Dendritic cell treated with granulocyte-macrophage colony-stimulating factor and Interleukin-4, amounts not matched to agents 40 ng/mL and 50 ng/mL, for 4 days (primary cell): ENCODE measurements at regions not wholly inside any gene's neighbourhood (a gene's known extent, or its start where the extent isn't known, plus 50 kb on each side); places are given as distances from the start of the nearest gene placed in this dataset.
"Not testable (repeated sequence)": the region's sequence is repeated elsewhere in the genome, so short reads cannot be mapped to it uniquely, and the experiment has no call there.

Source experiments
- H3K27ac Mint-ChIP-seq: one replicate; pipeline ENCODE4 v1.8.0; 2022; ENCODE audit warnings: mild to moderate bottlenecking, mixed read lengths
- H3K27me3 Mint-ChIP-seq: one replicate; pipeline ENCODE4 v1.8.0; 2022; ENCODE audit warnings: mild to moderate bottlenecking, mixed read lengths
- H3K36me3 Mint-ChIP-seq: one replicate; pipeline ENCODE4 v1.8.0; 2022; ENCODE audit warnings: low read depth, mixed read lengths
- H3K4me1 Mint-ChIP-seq: one replicate; pipeline ENCODE4 v1.8.0; 2022; ENCODE audit warnings: low read depth, mixed read lengths
- H3K4me3 Mint-ChIP-seq: one replicate; pipeline ENCODE4 v1.8.0; 2022; ENCODE audit warnings: mild to moderate bottlenecking, moderate library complexity, mixed read lengths
- H3K9me3 Mint-ChIP-seq: one replicate; pipeline ENCODE4 v1.8.0; 2022; ENCODE audit warnings: mixed read lengths
- intact Hi-C: fragments of 100-400 bp; cut with micrococcal nuclease; formaldehyde crosslinking; loops from one replicate; pipeline ENCODE4 v1.15.0; 2022

- Mint-ChIP-seq H3K27me3 (no peaks in the 10 kb centered on the region), H3K9me3 (peaks cover 17% of the 10 kb centered on the region), H3K36me3 (no peaks in the 10 kb centered on the region), H3K27ac (no peak overlapping the region), H3K4me3 (no peak overlapping the region), H3K4me1 (no peaks in the 10 kb centered on the region)
- intact Hi-C loops: no loop called here
These were observed 361.2 kb downstream of the RND3 start for GRCh38 chr2:150126143-150126740.

DNA sequence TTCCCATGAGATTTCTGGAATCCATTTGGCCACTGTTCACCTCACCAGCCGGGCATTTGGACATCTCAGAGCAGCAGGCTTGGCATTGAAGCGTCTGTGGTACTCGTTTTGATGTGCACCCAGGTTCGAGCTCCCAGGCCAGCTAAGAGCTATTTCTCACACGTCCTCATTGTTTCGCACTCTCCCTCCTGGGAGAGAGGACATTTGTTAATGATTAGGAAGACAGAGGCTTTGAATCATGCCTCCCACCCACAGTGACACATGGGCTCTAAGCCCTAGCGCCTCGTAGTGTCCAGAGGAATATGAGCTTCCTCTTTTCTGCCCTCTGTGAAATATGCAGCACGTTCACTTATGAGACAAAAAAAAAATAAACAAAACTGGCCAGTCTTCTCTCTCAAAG, 361.8 kb downstream of the RND3 start:
- peaks cover 16% of the 10 kb centered on the region for H3K9me3 Mint-ChIP-seq
- no peak overlapping the region for H3K27ac Mint-ChIP-seq
- H3K27me3 Mint-ChIP-seq: no peaks in the 10 kb centered on the region
- no peak overlapping the region for H3K4me3 Mint-ChIP-seq
- intact Hi-C loops: no loop called here
- H3K4me1 Mint-ChIP-seq: no peaks in the 10 kb centered on the region
- H3K36me3 Mint-ChIP-seq: no peaks in the 10 kb centered on the region

- Mint-ChIP-seq H3K4me3 (no peak overlapping the region), H3K36me3 (no peaks in the 10 kb centered on the region), H3K27ac (no peak overlapping the region), H3K4me1 (no peaks in the 10 kb centered on the region), H3K9me3 (peaks cover 11% of the 10 kb centered on the region), H3K27me3 (no peaks in the 10 kb centered on the region)
- intact Hi-C loops: no loop called here
These were observed 362.3 kb downstream of the RND3 start for GRCh38 chr2:150125188-150125587.

- no peaks in the 10 kb centered on the region for H3K4me1 Mint-ChIP-seq
- H3K9me3 Mint-ChIP-seq: peaks cover 8% of the 10 kb centered on the region
- H3K27ac Mint-ChIP-seq: no peak overlapping the region
- no peaks in the 10 kb centered on the region for H3K36me3 Mint-ChIP-seq
- intact Hi-C loops: no loop called here
- H3K4me3 Mint-ChIP-seq: no peak overlapping the region
- H3K27me3 Mint-ChIP-seq: no peaks in the 10 kb centered on the region
These were observed 362.7 kb downstream of the RND3 start for GRCh38 chr2:150124739-150125138.

GRCh38 chr2:150122871-150123613, 364.4 kb downstream of the RND3 start:
- Mint-ChIP-seq H3K27ac (no peak overlapping the region), H3K4me3 (no peak overlapping the region), H3K36me3 (no peaks in the 10 kb centered on the region), H3K27me3 (no peaks in the 10 kb centered on the region), H3K9me3 (peaks cover 2% of the 10 kb centered on the region), H3K4me1 (no peaks in the 10 kb centered on the region)
- intact Hi-C loops: no loop called here

DNA sequence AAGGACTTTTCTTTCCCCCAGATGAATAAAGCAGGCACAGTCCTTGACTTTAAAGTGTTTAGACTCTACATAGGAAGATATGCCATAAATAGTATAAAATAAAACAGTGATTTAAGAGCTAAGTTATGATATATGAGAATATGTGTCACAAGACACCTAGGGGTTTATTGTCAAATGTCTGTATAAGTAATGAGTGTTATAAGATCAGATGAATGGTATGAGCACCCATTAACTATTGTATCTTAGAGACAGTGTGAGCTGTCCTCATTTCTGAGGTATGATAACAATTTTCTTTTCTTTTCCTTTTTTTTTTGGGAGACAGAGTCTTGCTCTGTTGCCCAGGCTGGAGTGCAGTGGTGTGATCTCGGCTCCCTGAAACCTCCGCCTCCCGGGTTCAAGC, 365.3 kb downstream of the RND3 start:
- intact Hi-C loops: no loop called here
- no peak overlapping the region for H3K4me3 Mint-ChIP-seq

DNA sequence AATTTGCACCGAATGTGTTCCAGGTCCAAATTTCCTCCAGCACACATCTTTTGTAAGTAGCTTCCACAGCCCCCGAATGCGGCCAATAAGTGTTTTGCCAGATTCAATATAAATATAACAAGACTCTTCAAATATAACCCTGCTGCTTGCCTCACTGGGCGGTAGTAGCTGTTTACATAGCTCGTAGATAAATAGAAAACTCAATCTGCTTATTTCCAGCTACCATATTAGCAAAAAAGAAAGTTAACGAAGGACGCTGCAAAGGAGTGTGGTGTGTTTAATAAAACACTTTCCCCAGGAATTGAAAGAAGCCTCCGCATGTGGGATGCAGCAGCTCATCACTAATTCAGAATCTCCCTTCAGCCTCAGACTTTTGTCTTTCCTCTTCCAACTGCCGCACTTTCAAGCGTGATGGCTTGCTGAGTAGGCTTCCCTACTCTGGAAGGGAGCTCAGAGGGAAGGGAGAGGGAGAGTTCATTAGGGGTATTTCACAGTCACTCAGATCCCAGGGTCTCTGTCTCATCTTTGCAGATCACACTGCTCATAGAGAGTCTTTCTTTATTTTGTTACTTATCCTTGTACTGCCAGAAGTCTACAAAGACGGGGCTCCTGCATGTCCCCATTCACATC, 367.0 kb downstream of the RND3 start:
- no peaks in the 10 kb centered on the region for H3K9me3 Mint-ChIP-seq
- intact Hi-C loops: no loop called here
- no peak overlapping the region for H3K4me3 Mint-ChIP-seq
- H3K27ac Mint-ChIP-seq: no peak overlapping the region
- no peaks in the 10 kb centered on the region for H3K27me3 Mint-ChIP-seq
- no peaks in the 10 kb centered on the region for H3K4me1 Mint-ChIP-seq
- H3K36me3 Mint-ChIP-seq: no peaks in the 10 kb centered on the region

More for the DNA sequence above, 365.3 kb downstream of the RND3 start:
- no peaks in the 10 kb centered on the region for H3K36me3 Mint-ChIP-seq
- no peak overlapping the region for H3K27ac Mint-ChIP-seq
- H3K4me1 Mint-ChIP-seq: no peaks in the 10 kb centered on the region
- H3K9me3 Mint-ChIP-seq: no peaks in the 10 kb centered on the region
- no peaks in the 10 kb centered on the region for H3K27me3 Mint-ChIP-seq

- no peaks in the 10 kb centered on the region for H3K9me3 Mint-ChIP-seq
- intact Hi-C loops: no loop called here
- H3K27ac Mint-ChIP-seq: no peak overlapping the region
- no peaks in the 10 kb centered on the region for H3K27me3 Mint-ChIP-seq
- H3K4me3 Mint-ChIP-seq: no peak overlapping the region
- no peaks in the 10 kb centered on the region for H3K36me3 Mint-ChIP-seq
- H3K4me1 Mint-ChIP-seq: no peaks in the 10 kb centered on the region
These were observed 367.6 kb downstream of the RND3 start for GRCh38 chr2:150119819-150120218.

- H3K27ac Mint-ChIP-seq, H3K36me3 Mint-ChIP-seq, H3K4me1 Mint-ChIP-seq, intact Hi-C loops, H3K27me3 Mint-ChIP-seq, H3K4me3 Mint-ChIP-seq: not testable (repeated sequence)
- H3K9me3 Mint-ChIP-seq: peaks cover 12% of the 10 kb centered on the region
These were observed 373.4 kb downstream of the RND3 start for GRCh38 chr2:150114089-150114488.

- intact Hi-C loops: no loop called here
- Mint-ChIP-seq H3K27me3 (no peaks in the 10 kb centered on the region), H3K27ac (no peak overlapping the region), H3K9me3 (peaks cover 28% of the 10 kb centered on the region), H3K36me3 (no peaks in the 10 kb centered on the region), H3K4me3 (no peak overlapping the region), H3K4me1 (no peaks in the 10 kb centered on the region)
These were observed 376.9 kb downstream of the RND3 start for GRCh38 chr2:150110548-150110947.

DNA sequence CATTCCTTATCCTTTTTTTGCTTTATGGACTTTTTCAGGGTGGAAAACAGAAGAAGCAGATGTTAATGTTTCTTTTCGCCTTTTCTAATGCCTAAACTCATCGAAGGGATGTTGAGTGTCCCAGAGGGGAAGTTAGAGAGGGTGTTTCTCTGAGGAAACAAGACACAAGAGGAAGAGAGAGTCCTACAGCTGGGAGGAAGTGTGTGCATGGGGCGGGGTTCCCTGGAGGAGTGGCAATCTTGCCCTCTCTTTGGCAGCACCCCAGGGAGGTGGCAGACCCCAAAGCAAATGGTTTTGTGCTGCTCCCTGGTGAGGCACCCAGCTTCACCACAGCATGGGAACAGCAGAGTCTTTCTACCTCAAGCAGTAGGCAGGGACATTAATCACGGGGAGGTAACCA, 377.6 kb downstream of the RND3 start:
- no peak overlapping the region for H3K4me3 Mint-ChIP-seq
- intact Hi-C loops: no loop called here

GRCh38 chr2:150109028-150109427, 378.4 kb downstream of the RND3 start:
- Mint-ChIP-seq H3K4me1 (no peaks in the 10 kb centered on the region), H3K36me3 (no peaks in the 10 kb centered on the region), H3K4me3 (no peak overlapping the region), H3K27ac (no peak overlapping the region), H3K9me3 (peaks cover 37% of the 10 kb centered on the region), H3K27me3 (no peaks in the 10 kb centered on the region)
- intact Hi-C loops: no loop called here

More for the DNA sequence above, 377.6 kb downstream of the RND3 start:
- H3K4me1 Mint-ChIP-seq: no peaks in the 10 kb centered on the region
- H3K27ac Mint-ChIP-seq: no peak overlapping the region
- no peaks in the 10 kb centered on the region for H3K36me3 Mint-ChIP-seq
- no peaks in the 10 kb centered on the region for H3K27me3 Mint-ChIP-seq
- peaks cover 33% of the 10 kb centered on the region for H3K9me3 Mint-ChIP-seq

DNA sequence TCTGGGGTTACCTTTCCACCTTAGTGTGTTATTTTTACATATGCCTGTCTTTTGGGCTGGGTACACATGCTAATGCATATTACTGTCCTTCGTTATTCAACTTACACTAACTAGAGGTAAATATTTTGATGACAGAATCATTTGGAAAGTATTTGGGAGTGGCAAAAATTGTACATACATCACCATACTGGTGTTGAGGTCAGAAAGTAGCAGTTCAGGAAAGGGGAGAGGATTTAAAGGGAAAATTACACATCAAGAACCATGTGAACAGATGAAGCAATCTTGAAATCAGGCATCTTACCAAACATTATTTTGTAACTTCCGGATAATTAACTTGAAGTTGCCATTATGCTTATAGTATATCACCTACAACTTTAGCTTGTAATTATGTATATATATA, 379.7 kb downstream of the RND3 start:
- Mint-ChIP-seq H3K4me1 (no peaks in the 10 kb centered on the region), H3K27me3 (no peaks in the 10 kb centered on the region), H3K4me3 (no peak overlapping the region), H3K9me3 (peaks cover 37% of the 10 kb centered on the region), H3K27ac (no peak overlapping the region), H3K36me3 (no peaks in the 10 kb centered on the region)
- intact Hi-C loops: no loop called here

- intact Hi-C loops: no loop called here
- H3K9me3 Mint-ChIP-seq: peaks cover 37% of the 10 kb centered on the region
- H3K4me1 Mint-ChIP-seq: no peaks in the 10 kb centered on the region
- no peaks in the 10 kb centered on the region for H3K36me3 Mint-ChIP-seq
- no peak overlapping the region for H3K4me3 Mint-ChIP-seq
- no peak overlapping the region for H3K27ac Mint-ChIP-seq
- H3K27me3 Mint-ChIP-seq: no peaks in the 10 kb centered on the region
These were observed 380.3 kb downstream of the RND3 start for GRCh38 chr2:150107170-150107569.
